ENCODE measurements at regions not wholly inside any gene's neighbourhood (a gene's known extent, or its start where the extent isn't known, plus 50 kb on each side); places are given as distances from the start of the nearest gene placed in this dataset.
A peak's percentile ranks its signal among the peaks of the same experiment; 100 is the strongest.

GRCh38 chr16:55101026-55101425 lies 170.4 kb downstream of the IRX5 start:
- Histone ChIP-seq H3K4me3 (no peak overlapping the region), H3K36me3 (no peaks in the 10 kb centered on the region), H3K27ac (no peak overlapping the region), H3K4me1 (peaks cover 0 to 4% (median 0%) of the 10 kb centered on the region in 9 donors), H3K9me3 (peaks cover 0 to 11% (median 0%) of the 10 kb centered on the region in 11 donors), H3K27me3 (peaks cover 0 to 8% (median 0%) of the 10 kb centered on the region in 7 donors)
- ATAC-seq = peak in 1 of 8 donors; percentile 25
- TF ChIP-seq CTCF (IDR thresholded peaks at IDR 0.05) = no peak
- 34 to 40% methylated on average over 4 of the region's 4 CpGs for whole genome bisulfite sequencing, 2 donors
- intact Hi-C loops (cut with DNase I) = no loop called here
- no peak for DNase-seq

- DNase-seq (no peak), ATAC-seq (no peak)
- Histone ChIP-seq H3K36me3 (no peaks in the 10 kb centered on the region), H3K27ac (no peak overlapping the region), H3K27me3 (peaks cover 0 to 11% (median 0%) of the 10 kb centered on the region in 7 donors), H3K4me3 (no peak overlapping the region), H3K4me1 (peaks cover 0 to 4% (median 0%) of the 10 kb centered on the region in 9 donors), H3K9me3 (peaks cover 0 to 11% (median 0%) of the 10 kb centered on the region in 11 donors)
- WGBS, 2 donors = 75 to 78% methylated on average over 1 of the region's 1 CpG
- intact Hi-C loops (cut with DNase I) = no loop called here
- no peak for TF ChIP-seq CTCF (IDR thresholded peaks at IDR 0.05)
Observed at GRCh38 chr16:55102077-55102476, 171.4 kb downstream of the IRX5 start.

- intact Hi-C loops (cut with DNase I) = no loop called here
- Histone ChIP-seq H3K27me3 (peaks cover 0 to 13% (median 0%) of the 10 kb centered on the region in 7 donors), H3K4me1 (peaks cover 0 to 4% (median 0%) of the 10 kb centered on the region in 9 donors), H3K36me3 (no peaks in the 10 kb centered on the region), H3K4me3 (no peak overlapping the region), H3K9me3 (peaks cover 0 to 11% (median 0%) of the 10 kb centered on the region in 11 donors), H3K27ac (no peak overlapping the region)
- WGBS, 2 donors = 55 to 56% methylated on average over 4 of the region's 4 CpGs
- TF ChIP-seq CTCF (IDR thresholded peaks at IDR 0.05) = no peak
- ATAC-seq (no peak), DNase-seq (no peak)
Observed at GRCh38 chr16:55102531-55102930, 171.9 kb downstream of the IRX5 start.

- Histone ChIP-seq H3K4me3 (no peak overlapping the region), H3K36me3 (no peaks in the 10 kb centered on the region), H3K27me3 (peaks cover 0 to 27% (median 0%) of the 10 kb centered on the region in 7 donors), H3K9me3 (no peaks in the 10 kb centered on the region), H3K27ac (no peak overlapping the region), H3K4me1 (no peaks in the 10 kb centered on the region)
- no peak for DNase-seq
- no peak for TF ChIP-seq CTCF (IDR thresholded peaks at IDR 0.05)
- ATAC-seq = no peak
- intact Hi-C loops (cut with DNase I) = no loop called here
- 86 to 89% methylated on average over 3 of the region's 3 CpGs for WGBS, 2 donors
Observed at GRCh38 chr16:55107851-55108250, 177.2 kb downstream of the IRX5 start.

Data from heart right ventricle (tissue), 16 donors.